DND-41 (cell line): ENCODE measurements at regions not wholly inside any gene's neighbourhood (a gene's known extent, or its start where the extent isn't known, plus 50 kb on each side); places are given as distances from the start of the nearest gene placed in this dataset.

Experiments
- ATAC-seq: fragments of 200-7000 bp; cut with Tn5 transposase; 3 replicates; pipeline ENCODE4 v1.9.1; 2021; ENCODE audit warnings: low read depth; ENCODE audit not compliant: insufficient read depth
- DNase-seq: peaks from one replicate; pipeline ENCODE4 v3.0.0-alpha.2; 2020
- H2AFZ ChIP-seq: 2 replicates; pipeline ENCODE4 v1.6.0; 2012; ENCODE audit warnings: low read depth, low read length
- H3K27ac ChIP-seq: 2 replicates; pipeline ENCODE4 v1.5.1; 2012; ENCODE audit warnings: low read length, inconsistent platforms
- H3K27me3 ChIP-seq: fragments of 200-600 bp; sonication (generic); 2 replicates; pipeline ENCODE4 v1.6.0; 2012; ENCODE audit warnings: low read length, mild to moderate bottlenecking, inconsistent platforms; ENCODE audit not compliant: insufficient read depth, poor library complexity
- H3K36me3 ChIP-seq: 2 replicates; pipeline ENCODE4 v1.5.1; 2012; ENCODE audit warnings: low read length, inconsistent platforms; ENCODE audit not compliant: insufficient read depth
- H3K4me1 ChIP-seq: 2 replicates; pipeline ENCODE4 v1.5.1; 2012; ENCODE audit warnings: mild to moderate bottlenecking, low read length; ENCODE audit not compliant: insufficient read depth
- H3K4me2 ChIP-seq: 2 replicates; pipeline ENCODE4 v1.6.0; 2012; ENCODE audit warnings: mild to moderate bottlenecking, moderate library complexity, low read length, inconsistent platforms; ENCODE audit not compliant: insufficient read depth
- H3K4me3 ChIP-seq, 2 experiments: fragments of 200-600 bp in 1 of 2; shearing (Covaris generic) in 1 of 2; 2 replicates each; pipeline ENCODE4 v1.5.1; 2012 to 2016; ENCODE audit warnings: inconsistent platforms in 2 of 2, low read length in 2 of 2, mild to moderate bottlenecking in 2 of 2, low read depth in 1 of 2, moderate library complexity in 1 of 2
- H3K79me2 ChIP-seq: 2 replicates; pipeline ENCODE4 v1.6.0; 2012; ENCODE audit warnings: low read length, inconsistent platforms; ENCODE audit not compliant: insufficient read depth
- H3K9ac ChIP-seq: 2 replicates; pipeline ENCODE4 v1.6.0; 2012; ENCODE audit warnings: low read depth, mild to moderate bottlenecking, inconsistent platforms, low read length, moderate library complexity
- H3K9me3 ChIP-seq: 2 replicates; pipeline ENCODE4 v1.5.1; 2012; ENCODE audit warnings: low read length, moderate library complexity, mild to moderate bottlenecking, inconsistent platforms; ENCODE audit not compliant: insufficient read depth, severe bottlenecking
- H4K20me1 ChIP-seq: 2 replicates; pipeline ENCODE4 v1.6.0; 2012; ENCODE audit warnings: low read length; ENCODE audit not compliant: insufficient read depth
- CTCF ChIP-seq: IDR thresholded peaks from 2 replicates; pipeline ENCODE4 v1.5.1; 2012; ENCODE audit warnings: borderline replicate concordance, low read length, moderate library complexity, mild to moderate bottlenecking; ENCODE audit not compliant: poor library complexity, severe bottlenecking; ENCODE audit errors: extremely low read depth
- EZH2 ChIP-seq: IDR thresholded peaks from 3 replicates; pipeline ENCODE4 v1.6.1; 2012; ENCODE audit warnings: borderline replicate concordance, low read depth, mild to moderate bottlenecking, moderate library complexity, low read length, inconsistent platforms; ENCODE audit not compliant: severe bottlenecking

GRCh38 chr20:53743607-53744260 is 150.1 kb upstream of the ZNF217 start:
- H2AFZ ChIP-seq = no peak overlapping the region
- no peaks in the 10 kb centered on the region for H3K79me2 ChIP-seq
- H3K4me1 ChIP-seq = 0 out of 2 replicates have a peak, but pooled peaks cover 4% of the 10 kb centered on the region
- no peak overlapping the region for H3K4me2 ChIP-seq
- H3K4me3 ChIP-seq = no peak overlapping the region
- H3K27me3 ChIP-seq = no peaks in the 10 kb centered on the region
- no peak for DNase-seq
- no peaks in the 10 kb centered on the region for H4K20me1 ChIP-seq
- H3K36me3 ChIP-seq = no peaks in the 10 kb centered on the region
- no peak for ATAC-seq
- H3K9ac ChIP-seq = no peak overlapping the region
- no peaks in the 10 kb centered on the region for H3K9me3 ChIP-seq
- TF ChIP-seq EZH2 (no peak), CTCF (no peak)
- no peak overlapping the region for H3K27ac ChIP-seq

- no peaks in the 10 kb centered on the region for H3K79me2 ChIP-seq
- no peaks in the 10 kb centered on the region for H3K9me3 ChIP-seq
- no peak for DNase-seq
- H3K27ac ChIP-seq = no peak overlapping the region
- TF ChIP-seq CTCF (no peak), EZH2 (no peak)
- ATAC-seq = no peak
- no peaks in the 10 kb centered on the region for H3K27me3 ChIP-seq
- H3K4me3 ChIP-seq = no peak overlapping the region
- H2AFZ ChIP-seq = no peak overlapping the region
- H3K4me2 ChIP-seq = no peak overlapping the region
- H4K20me1 ChIP-seq = no peaks in the 10 kb centered on the region
- H3K4me1 ChIP-seq = no peaks in the 10 kb centered on the region
- H3K36me3 ChIP-seq = no peaks in the 10 kb centered on the region
- H3K9ac ChIP-seq = no peak overlapping the region
Observed at GRCh38 chr20:53742685-53743081, 149.0 kb upstream of the ZNF217 start.

GRCh38 chr20:53741726-53742028 is 148.0 kb upstream of the ZNF217 start:
- H4K20me1 ChIP-seq = no peaks in the 10 kb centered on the region
- no peaks in the 10 kb centered on the region for H3K27me3 ChIP-seq
- H3K9me3 ChIP-seq = no peaks in the 10 kb centered on the region
- H2AFZ ChIP-seq = no peak overlapping the region
- H3K4me3 ChIP-seq = no peak overlapping the region
- H3K36me3 ChIP-seq = no peaks in the 10 kb centered on the region
- H3K9ac ChIP-seq = no peak overlapping the region
- ATAC-seq (no peak), DNase-seq (no peak)
- H3K4me1 ChIP-seq = peaks cover 6% of the 10 kb centered on the region
- no peaks in the 10 kb centered on the region for H3K79me2 ChIP-seq
- no peak overlapping the region for H3K27ac ChIP-seq
- no peak for TF ChIP-seq EZH2
- no peak overlapping the region for H3K4me2 ChIP-seq

- Histone ChIP-seq H4K20me1 (no peaks in the 10 kb centered on the region), H3K79me2 (no peaks in the 10 kb centered on the region), H3K4me2 (no peak overlapping the region), H3K9ac (no peak overlapping the region), H3K27me3 (no peaks in the 10 kb centered on the region), H2AFZ (no peak overlapping the region), H3K36me3 (no peaks in the 10 kb centered on the region), H3K4me3 (no peak overlapping the region), H3K4me1 (peaks cover 9% of the 10 kb centered on the region), H3K27ac (no peak overlapping the region), H3K9me3 (no peaks in the 10 kb centered on the region)
- DNase-seq (no peak), ATAC-seq (no peak)
- TF ChIP-seq CTCF (no peak), EZH2 (no peak)
Observed at GRCh38 chr20:53739799-53740785, 146.5 kb upstream of the ZNF217 start.
